Neural cell (in vitro differentiated cells): ENCODE measurements at regions not wholly inside any gene's neighbourhood (a gene's known extent, or its start where the extent isn't known, plus 50 kb on each side); places are given as distances from the start of the nearest gene placed in this dataset.

Experiments
- CTCF ChIP-seq: fragments of 450-650 bp; IDR thresholded peaks from 2 replicates; pipeline ENCODE4 v1.5.1; 2014; ENCODE audit warnings: antibody characterized with exemption, mild to moderate bottlenecking, moderate library complexity; ENCODE audit not compliant: poor library complexity, severe bottlenecking
- EP300 ChIP-seq: fragments of 450-650 bp; conservative IDR thresholded peaks from 2 replicates; pipeline ENCODE4 v1.6.1; 2014; ENCODE audit warnings: antibody characterized with exemption, mild to moderate bottlenecking, moderate library complexity; ENCODE audit not compliant: poor library complexity, severe bottlenecking
- EZH2 ChIP-seq: fragments of 200-600, 300-800 bp; shearing (Covaris generic), sonication (generic); IDR thresholded peaks from 2 replicates; pipeline ENCODE4 v1.6.1; 2014; ENCODE audit warnings: antibody characterized with exemption, low read length, borderline replicate concordance, mild to moderate bottlenecking; ENCODE audit not compliant: insufficient read depth, poor library complexity, severe bottlenecking
- RAD21 ChIP-seq: fragments of 450-650 bp; conservative IDR thresholded peaks from 2 replicates; pipeline ENCODE4 v1.6.1; 2014; ENCODE audit warnings: antibody characterized with exemption, mild to moderate bottlenecking, moderate library complexity
- REST ChIP-seq: IDR thresholded peaks from 2 replicates; pipeline ENCODE4 v1.6.1; 2012; ENCODE audit warnings: borderline replicate concordance
- TAF1 ChIP-seq: IDR thresholded peaks from 2 replicates; pipeline ENCODE4 v1.6.1; 2012; ENCODE audit warnings: low read depth

- TF ChIP-seq CTCF = no peak
- no peak for TF ChIP-seq REST
- TF ChIP-seq EP300 = no peak
- TF ChIP-seq RAD21 = no peak
- TF ChIP-seq EZH2 = no peak
- TF ChIP-seq TAF1 = no peak
These were observed 871.3 kb upstream of the EYS start for GRCh38 chr6:66578362-66578761.
